ENCODE measurements at regions not wholly inside any gene's neighbourhood (a gene's known extent, or its start where the extent isn't known, plus 50 kb on each side); places are given as distances from the start of the nearest gene placed in this dataset.

GRCh38 chr5:133769842-133770241 lies 157.5 kb upstream of the FSTL4 start:
- TF ChIP-seq CTCF (IDR thresholded peaks at IDR 0.05; ENCODE audit: insufficient read depth, low read depth, low read length, missing control alignments), result no peak
- H3K4me3 ChIP-seq (ENCODE audit: low read length), result no peak overlapping the region
- no peak for DNase-seq (ENCODE audit: low read depth)

- DNase-seq (ENCODE audit: low read depth), result no peak
- no peak for TF ChIP-seq CTCF (IDR thresholded peaks at IDR 0.05; ENCODE audit: insufficient read depth, low read depth, low read length, missing control alignments)
- no peak overlapping the region for H3K4me3 ChIP-seq (ENCODE audit: low read length)
These were observed 151.4 kb upstream of the FSTL4 start for GRCh38 chr5:133763744-133764143.

- DNase-seq (ENCODE audit: low read depth), result no peak
- TF ChIP-seq CTCF (IDR thresholded peaks at IDR 0.05; ENCODE audit: insufficient read depth, low read depth, low read length, missing control alignments), result no peak
- H3K4me3 ChIP-seq (ENCODE audit: low read length), result no peak overlapping the region
These were observed 149.3 kb upstream of the FSTL4 start for GRCh38 chr5:133761632-133762031.

- no peak for TF ChIP-seq CTCF (IDR thresholded peaks at IDR 0.05; ENCODE audit: insufficient read depth, low read depth, low read length, missing control alignments)
- no peak for DNase-seq (ENCODE audit: low read depth)
- H3K4me3 ChIP-seq (ENCODE audit: low read length), result no peak overlapping the region
These were observed 148.2 kb upstream of the FSTL4 start for GRCh38 chr5:133760532-133760931.

- no peak for TF ChIP-seq CTCF (IDR thresholded peaks at IDR 0.05; ENCODE audit: insufficient read depth, low read depth, low read length, missing control alignments)
- no peak for DNase-seq (ENCODE audit: low read depth)
- no peak overlapping the region for H3K4me3 ChIP-seq (ENCODE audit: low read length)
These were observed 146.3 kb upstream of the FSTL4 start for GRCh38 chr5:133758641-133759040.

- no peak for DNase-seq (ENCODE audit: low read depth)
- no peak overlapping the region for H3K4me3 ChIP-seq (ENCODE audit: low read length)
- TF ChIP-seq CTCF (IDR thresholded peaks at IDR 0.05; ENCODE audit: insufficient read depth, low read depth, low read length, missing control alignments), result no peak
These were observed 145.1 kb upstream of the FSTL4 start for GRCh38 chr5:133757396-133757945.

GRCh38 chr5:133756756-133757155 lies 144.4 kb upstream of the FSTL4 start:
- no peak for DNase-seq (ENCODE audit: low read depth)
- no peak for TF ChIP-seq CTCF (IDR thresholded peaks at IDR 0.05; ENCODE audit: insufficient read depth, low read depth, low read length, missing control alignments)
- H3K4me3 ChIP-seq (ENCODE audit: low read length), result no peak overlapping the region
